GM23248 (cell line): ENCODE measurements at regions not wholly inside any gene's neighbourhood (a gene's known extent, or its start where the extent isn't known, plus 50 kb on each side); places are given as distances from the start of the nearest gene placed in this dataset.

Experiments
- DNase-seq: peaks from one replicate; pipeline ENCODE4 v3.0.0-alpha.2; 2015
- H2AFZ ChIP-seq: fragments of 200-600 bp; sonication (generic); 2 replicates; pipeline ENCODE4 v1.6.1; 2016; ENCODE audit warnings: antibody characterized with exemption
- H3F3A ChIP-seq: fragments of 200-600 bp; sonication (generic); 2 replicates; pipeline ENCODE4 v1.6.1; 2016; ENCODE audit warnings: mild to moderate bottlenecking, antibody characterized with exemption, mixed run types; ENCODE audit not compliant: insufficient read depth
- H3K27ac ChIP-seq: fragments of 200-600 bp; sonication (generic); 2 replicates; pipeline ENCODE4 v1.5.1; 2016; ENCODE audit warnings: mild to moderate bottlenecking
- H3K27me3 ChIP-seq: fragments of 200-600 bp; sonication (generic); replicated peaks from 2 replicates; pipeline ENCODE4 v1.6.1; 2016; ENCODE audit warnings: mild to moderate bottlenecking; ENCODE audit not compliant: insufficient read depth
- H3K36me3 ChIP-seq: fragments of 200-600 bp; sonication (generic); 2 replicates; pipeline ENCODE4 v1.6.1; 2016; ENCODE audit warnings: low read depth, mild to moderate bottlenecking
- H3K4me1 ChIP-seq: fragments of 200-600 bp; sonication (generic); 2 replicates; pipeline ENCODE4 v1.6.1; 2016; ENCODE audit warnings: mild to moderate bottlenecking; ENCODE audit not compliant: insufficient read depth
- H3K4me2 ChIP-seq: fragments of 200-600 bp; sonication (generic); one replicate; pipeline ENCODE4 v1.6.1; 2016; ENCODE audit warnings: mild to moderate bottlenecking; ENCODE audit not compliant: unreplicated experiment
- H3K4me3 ChIP-seq: fragments of 200-600 bp; sonication (generic); 2 replicates; pipeline ENCODE4 v1.5.1; 2016; ENCODE audit warnings: mild to moderate bottlenecking
- H3K79me2 ChIP-seq: fragments of 200-600 bp; sonication (generic); 2 replicates; pipeline ENCODE4 v1.6.1; 2016; ENCODE audit warnings: mild to moderate bottlenecking; ENCODE audit not compliant: insufficient read depth
- H3K9ac ChIP-seq: fragments of 200-600 bp; sonication (generic); 2 replicates; pipeline ENCODE4 v1.6.1; 2016; ENCODE audit warnings: mild to moderate bottlenecking
- H3K9me2 ChIP-seq: fragments of 200-600 bp; sonication (generic); 2 replicates; pipeline ENCODE4 v1.6.1; 2016; ENCODE audit warnings: mixed run types, mild to moderate bottlenecking, moderate library complexity; ENCODE audit not compliant: insufficient read depth
- H3K9me3 ChIP-seq: fragments of 200-600 bp; sonication (generic); one replicate; pipeline ENCODE4 v1.6.1; 2017; ENCODE audit warnings: low read depth
- H4K20me1 ChIP-seq: fragments of 200-600 bp; sonication (generic); 2 replicates; pipeline ENCODE4 v1.6.0; 2016; ENCODE audit not compliant: insufficient read depth
- EZH2 ChIP-seq: fragments of 200-600 bp; sonication (generic); IDR thresholded peaks from 2 replicates; pipeline ENCODE4 v1.6.1; 2018; ENCODE audit warnings: antibody characterized with exemption, mild to moderate bottlenecking; ENCODE audit not compliant: insufficient read depth, poor library complexity, severe bottlenecking
- EZH2phosphoT487 ChIP-seq: fragments of 200-600 bp; sonication (generic); IDR thresholded peaks from 2 replicates; pipeline ENCODE4 v1.6.1; 2018; ENCODE audit warnings: antibody characterized with exemption, moderate library complexity, mild to moderate bottlenecking, low read depth; ENCODE audit not compliant: insufficient read depth
- WGBS, 2 experiments: methylation state at CpG; one replicate each; pipeline ENCODE4 v1.1.6; 2015 to 2017; ENCODE audit warnings: low lambda C conversion rate in 2 of 2, low coverage in 1 of 2; ENCODE audit errors: missing lambda C conversion rate in 2 of 2; 5-methylcytosine and 5-hydroxymethylcytosine counted together
- in situ Hi-C: fragments of 300-500 bp; cut with MboI; formaldehyde crosslinking; loops from 2 replicates; pipeline ENCODE4 v1.15.0; 2020

DNA sequence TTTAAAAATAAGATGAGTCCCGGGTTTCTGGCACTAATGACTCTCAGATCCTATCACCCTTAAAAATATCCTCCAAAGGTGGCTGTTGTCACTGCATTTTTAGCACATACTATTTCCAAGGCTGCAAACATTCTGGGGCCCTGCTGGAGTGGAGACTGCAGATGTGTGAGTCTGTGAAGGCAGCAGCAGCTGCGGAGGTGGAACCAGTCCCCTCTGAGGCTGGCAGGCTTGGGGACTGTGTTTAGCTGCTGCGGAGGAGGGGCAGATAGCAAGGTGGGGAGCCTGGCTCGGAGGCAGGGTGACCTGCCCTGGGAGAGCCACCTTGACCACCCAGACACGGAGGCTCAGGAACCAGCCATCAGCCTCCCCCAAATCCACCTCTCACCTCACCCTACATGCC lies 77.0 kb downstream of the C5orf15 start:
- no peak overlapping the region for H3K9ac ChIP-seq
- no peak overlapping the region for H3K4me3 ChIP-seq
- in situ Hi-C loops = no loop called here
- no peak for DNase-seq
- H2AFZ ChIP-seq = no peak overlapping the region
- no peaks in the 10 kb centered on the region for H4K20me1 ChIP-seq
- H3K79me2 ChIP-seq = no peaks in the 10 kb centered on the region
- H3K36me3 ChIP-seq = no peaks in the 10 kb centered on the region
- no peak overlapping the region for H3K4me2 ChIP-seq
- no peak overlapping the region for H3K27ac ChIP-seq
- WGBS, 2 experiments = 35 to 44% methylated on average over 5 of the region's 5 CpGs
- no peaks in the 10 kb centered on the region for H3K9me2 ChIP-seq
- H3K4me1 ChIP-seq = no peaks in the 10 kb centered on the region
- no peaks in the 10 kb centered on the region for H3K9me3 ChIP-seq
- H3F3A ChIP-seq = no peaks in the 10 kb centered on the region
- peaks cover 30% of the 10 kb centered on the region for H3K27me3 ChIP-seq
- TF ChIP-seq EZH2phosphoT487 (no peak), EZH2 (no peak)

DNA sequence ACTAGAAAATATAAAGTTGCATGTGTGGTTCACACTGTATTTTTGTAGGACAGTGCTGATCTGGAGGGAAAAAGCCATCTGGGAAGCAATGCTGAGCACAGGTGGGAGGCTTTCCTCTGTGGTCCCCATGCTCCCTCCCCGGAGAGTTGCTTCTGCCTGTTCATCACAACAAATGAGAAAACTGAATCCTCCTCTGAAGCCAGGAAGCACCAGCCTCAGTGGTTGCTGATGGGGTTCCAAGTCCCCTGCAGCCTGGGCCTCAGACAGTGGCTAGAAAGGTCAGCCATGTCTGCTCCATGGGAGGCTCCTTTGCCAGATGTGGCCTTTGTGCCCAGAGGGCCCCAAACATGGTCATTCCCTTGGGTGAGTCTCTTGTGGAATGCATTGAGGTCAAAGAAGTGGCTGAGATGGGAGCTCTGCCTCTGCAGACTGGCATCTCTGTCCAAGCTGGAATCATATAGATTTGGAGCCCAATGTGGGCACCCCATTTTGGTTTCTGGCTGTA lies 77.6 kb downstream of the C5orf15 start:
- Histone ChIP-seq H3K27ac (no peak overlapping the region), H3F3A (no peaks in the 10 kb centered on the region), H3K79me2 (no peaks in the 10 kb centered on the region), H3K9me3 (no peaks in the 10 kb centered on the region), H2AFZ (no peak overlapping the region), H4K20me1 (no peaks in the 10 kb centered on the region), H3K4me3 (no peak overlapping the region), H3K27me3 (peaks cover 28% of the 10 kb centered on the region), H3K36me3 (no peaks in the 10 kb centered on the region), H3K9ac (no peak overlapping the region), H3K4me1 (no peaks in the 10 kb centered on the region), H3K4me2 (no peak overlapping the region), H3K9me2 (no peaks in the 10 kb centered on the region)
- 71 to 72% methylated on average over 1 of the region's 1 CpG for WGBS, 2 experiments
- TF ChIP-seq EZH2phosphoT487 (no peak), EZH2 (no peak)
- in situ Hi-C loops = no loop called here
- DNase-seq = no peak

DNA sequence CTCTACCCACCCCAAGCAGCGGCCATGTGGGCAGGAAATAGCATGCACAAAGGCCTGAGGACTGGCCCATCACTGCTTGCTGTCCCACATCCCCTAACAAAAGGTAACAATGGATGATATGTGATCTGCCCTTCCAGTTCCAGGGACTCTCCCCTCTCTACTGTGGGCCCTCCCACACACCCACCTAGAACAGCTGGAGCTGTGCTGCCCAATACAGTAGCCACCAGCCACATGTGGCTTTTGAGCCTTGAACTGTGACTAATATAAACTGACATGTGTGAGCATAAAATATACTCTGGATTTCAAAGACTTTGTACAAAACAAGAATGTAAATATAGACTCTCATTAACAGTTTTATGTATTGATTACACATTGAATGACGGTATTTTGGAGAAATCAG lies 78.1 kb downstream of the C5orf15 start:
- TF ChIP-seq EZH2phosphoT487 (no peak), EZH2 (no peak)
- Histone ChIP-seq H3K27ac (no peak overlapping the region), H3K27me3 (peaks cover 24% of the 10 kb centered on the region), H4K20me1 (no peaks in the 10 kb centered on the region), H3F3A (no peaks in the 10 kb centered on the region), H3K4me2 (no peak overlapping the region), H2AFZ (no peak overlapping the region), H3K79me2 (no peaks in the 10 kb centered on the region), H3K9me3 (no peaks in the 10 kb centered on the region), H3K9me2 (no peaks in the 10 kb centered on the region), H3K9ac (no peak overlapping the region), H3K4me1 (no peaks in the 10 kb centered on the region), H3K4me3 (no peak overlapping the region), H3K36me3 (no peaks in the 10 kb centered on the region)
- no peak for DNase-seq
- in situ Hi-C loops = no loop called here
- 70 to 75% methylated on average over 2 of the region's 2 CpGs for WGBS, 2 experiments

DNA sequence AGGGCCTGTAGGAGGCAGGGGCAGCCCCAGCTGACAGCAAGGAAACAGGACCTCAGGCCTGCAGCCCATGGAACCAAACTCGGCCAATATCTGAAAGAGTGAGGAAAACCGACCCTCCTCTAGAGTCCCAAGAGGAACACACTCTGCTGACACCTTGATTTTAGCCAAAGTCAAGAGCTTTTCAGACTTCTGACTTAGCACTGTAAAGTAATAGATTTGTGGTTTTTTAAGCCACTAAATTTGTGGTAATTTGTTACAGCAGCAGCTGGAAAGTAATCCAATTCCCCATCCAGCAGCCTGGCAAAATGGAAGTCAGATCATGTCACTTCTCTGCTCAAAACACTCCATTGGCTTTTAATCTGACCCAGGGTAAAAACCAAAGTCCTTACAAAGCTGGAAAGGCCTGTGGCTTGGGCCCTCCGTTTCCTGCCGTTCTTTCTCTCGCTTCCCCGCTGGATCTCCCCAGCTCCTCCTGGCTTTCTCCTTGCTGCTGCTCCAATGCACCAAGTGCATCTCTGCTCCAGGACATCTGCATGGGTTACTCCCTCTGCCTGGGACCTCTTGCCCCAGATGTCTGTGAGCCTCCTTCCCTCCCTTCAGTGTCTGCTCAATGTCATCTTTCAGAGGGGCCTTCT lies 79.0 kb downstream of the C5orf15 start:
- Histone ChIP-seq H4K20me1 (no peaks in the 10 kb centered on the region), H3K4me2 (no peak overlapping the region), H3K27me3 (peaks cover 15% of the 10 kb centered on the region), H3K9me2 (no peaks in the 10 kb centered on the region), H3F3A (no peaks in the 10 kb centered on the region), H3K27ac (no peak overlapping the region), H3K79me2 (no peaks in the 10 kb centered on the region), H2AFZ (no peak overlapping the region), H3K9me3 (no peaks in the 10 kb centered on the region), H3K4me1 (no peaks in the 10 kb centered on the region), H3K36me3 (no peaks in the 10 kb centered on the region), H3K9ac (no peak overlapping the region), H3K4me3 (no peak overlapping the region)
- no peak for DNase-seq
- no peak for TF ChIP-seq EZH2phosphoT487
- TF ChIP-seq EZH2 = no peak
- in situ Hi-C loops = no loop called here
- 78 to 80% methylated on average over 6 of the region's 6 CpGs for WGBS, 2 experiments
